MV-4-11 (cell line): ENCODE measurements at regions not wholly inside any gene's neighbourhood (a gene's known extent, or its start where the extent isn't known, plus 50 kb on each side); places are given as distances from the start of the nearest gene placed in this dataset.
"Not testable (repeated sequence)": the region's sequence is repeated elsewhere in the genome, so short reads cannot be mapped to it uniquely, and the experiment has no call there.

Source experiments
- DNase-seq: peaks from one replicate; lab custom pipeline; 2025; lab: John Stamatoyannopoulos, UW

DNA sequence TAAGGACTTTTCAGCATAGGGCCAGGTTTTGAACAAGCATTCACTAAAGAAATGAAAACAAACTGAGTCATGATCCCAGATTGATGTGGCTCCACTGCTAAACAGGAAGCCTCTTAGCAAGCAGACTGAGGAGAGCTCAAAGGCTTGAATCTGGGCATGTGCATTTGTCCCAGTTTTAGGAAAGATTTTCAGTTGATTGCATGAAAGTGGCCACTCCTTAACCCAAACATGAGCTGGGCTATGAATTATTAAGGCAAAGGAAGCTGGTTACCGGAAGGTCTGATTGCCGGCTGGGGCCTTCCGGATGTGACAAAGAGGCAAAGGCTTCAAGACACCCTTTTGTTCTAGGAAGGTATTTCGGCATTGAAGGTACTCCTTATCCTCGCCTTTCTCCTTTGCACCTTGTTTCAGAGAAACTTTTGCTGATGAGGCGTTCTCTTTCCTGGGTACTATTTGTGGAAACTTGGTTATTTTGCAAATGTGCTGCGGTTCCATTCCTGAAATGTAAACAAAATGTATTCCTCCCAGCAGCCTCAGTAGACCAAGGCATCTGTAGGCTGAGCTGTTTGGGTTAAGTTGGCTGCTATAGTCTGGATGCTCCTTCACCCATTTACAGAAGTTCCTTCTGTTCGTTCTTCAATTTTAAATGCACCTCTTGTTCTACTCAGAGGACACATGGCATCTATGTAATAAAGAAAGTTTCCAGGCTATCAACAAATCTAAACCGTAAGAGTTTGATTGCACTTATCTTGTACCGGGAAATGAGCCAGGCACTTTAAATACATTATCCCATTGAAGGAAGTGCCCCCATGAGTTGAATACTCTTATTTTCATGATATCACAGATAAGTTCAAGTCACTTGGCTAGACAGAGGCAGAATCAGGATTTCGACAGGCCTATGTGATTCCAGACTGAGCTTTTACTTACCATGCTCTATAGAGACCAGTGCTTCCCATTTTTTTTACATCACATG, 115.6 kb upstream of the METAP2 start:
- no peak for DNase-seq

DNA sequence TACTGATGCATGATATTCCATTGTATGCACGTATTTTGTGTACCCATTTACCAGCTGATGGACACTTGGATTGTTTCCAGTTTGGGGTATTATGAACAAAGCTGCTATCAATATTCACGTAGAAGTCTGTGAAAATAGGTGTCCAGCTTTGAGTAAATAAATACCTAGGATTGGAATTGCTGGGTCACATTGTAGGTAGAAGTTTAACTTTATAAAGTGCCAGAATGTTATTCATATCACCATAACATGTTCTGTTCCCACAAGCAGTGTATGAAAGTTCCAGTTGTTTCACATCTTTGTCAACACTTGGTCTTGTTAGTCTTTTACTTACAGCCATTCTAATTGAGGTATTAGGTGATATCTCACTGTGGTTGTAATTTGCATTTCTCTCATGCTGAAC, 108.0 kb upstream of the METAP2 start:
- DNase-seq = no peak

DNA sequence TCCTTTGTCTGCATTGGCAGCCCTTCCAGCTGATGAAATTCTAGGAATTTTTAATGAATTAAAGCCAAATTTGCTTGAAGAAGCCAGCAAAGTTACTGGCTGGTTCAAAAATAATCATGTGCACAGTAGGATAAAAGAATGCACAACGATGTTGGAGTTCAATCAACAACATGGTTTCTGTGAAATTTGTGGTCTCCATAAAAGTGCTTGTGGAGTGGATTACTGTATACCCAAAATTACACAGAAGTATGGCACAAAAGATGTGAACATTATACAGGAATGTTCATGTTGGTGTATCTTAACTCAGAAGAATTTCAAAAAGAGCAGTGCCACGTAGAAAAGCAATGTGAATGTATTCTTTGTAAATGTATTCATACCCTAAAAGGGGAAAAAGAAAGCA, 105.0 kb upstream of the METAP2 start:
- DNase-seq = no peak

DNA sequence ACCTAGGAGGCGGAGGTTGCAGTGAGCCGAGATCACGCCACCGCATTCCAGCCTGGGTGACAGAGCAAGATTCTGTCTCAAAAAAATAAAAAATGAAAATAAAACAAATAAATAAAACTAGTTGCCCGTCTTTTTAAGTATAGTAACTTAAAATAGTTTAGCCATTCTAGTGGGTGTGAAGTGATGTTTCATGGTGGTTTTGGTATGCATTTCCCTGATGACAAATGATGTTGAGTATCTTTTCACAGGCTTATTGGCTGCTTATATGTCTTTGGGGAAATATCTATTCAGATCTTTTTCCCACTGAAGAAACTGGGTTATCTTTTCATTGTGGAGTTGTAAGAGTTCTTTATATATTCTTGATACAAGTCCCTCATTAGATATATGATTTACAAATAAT, 102.4 kb upstream of the METAP2 start:
- no peak for DNase-seq

DNA sequence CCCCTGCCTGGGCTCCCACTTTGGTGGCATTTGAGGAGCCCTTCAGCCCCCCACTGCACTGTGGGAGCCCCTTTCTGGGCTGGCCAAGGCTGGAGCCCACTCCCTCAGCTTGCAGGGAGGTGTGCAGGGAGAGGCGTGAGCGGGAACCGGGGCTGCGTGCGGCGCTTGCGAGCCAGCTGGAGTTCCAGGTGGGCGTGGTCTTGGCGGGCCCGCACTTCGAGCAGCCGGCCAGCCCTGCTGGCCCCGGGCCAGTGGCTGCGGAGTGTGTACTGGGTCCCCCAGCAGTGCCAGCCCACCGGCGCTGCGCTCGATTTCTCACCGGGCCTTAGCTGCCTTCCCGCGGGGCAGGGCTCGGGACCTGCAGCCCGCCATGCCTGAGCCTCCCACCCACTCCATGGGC, 94.5 kb upstream of the METAP2 start:
- not testable (repeated sequence) for DNase-seq

DNA sequence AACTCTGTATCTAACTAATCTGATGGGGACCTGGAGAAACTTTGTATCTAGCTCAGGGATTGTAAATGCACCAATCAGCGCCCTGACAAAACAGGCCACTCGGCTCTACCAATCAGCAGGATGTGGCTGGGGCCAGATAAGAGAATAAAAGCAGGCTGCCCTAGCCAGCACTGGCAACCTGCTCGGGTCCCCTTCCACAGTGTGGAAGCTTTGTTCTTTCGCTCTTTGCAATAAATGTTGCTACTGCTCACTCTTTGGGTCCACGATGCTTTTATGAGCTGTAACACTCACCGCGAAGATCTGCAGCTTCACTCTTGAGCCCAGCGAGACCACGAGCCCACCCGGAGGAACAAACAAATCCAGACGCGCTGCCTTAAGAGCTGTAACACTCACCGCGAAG, 93.6 kb upstream of the METAP2 start:
- DNase-seq = not testable (repeated sequence)

DNA sequence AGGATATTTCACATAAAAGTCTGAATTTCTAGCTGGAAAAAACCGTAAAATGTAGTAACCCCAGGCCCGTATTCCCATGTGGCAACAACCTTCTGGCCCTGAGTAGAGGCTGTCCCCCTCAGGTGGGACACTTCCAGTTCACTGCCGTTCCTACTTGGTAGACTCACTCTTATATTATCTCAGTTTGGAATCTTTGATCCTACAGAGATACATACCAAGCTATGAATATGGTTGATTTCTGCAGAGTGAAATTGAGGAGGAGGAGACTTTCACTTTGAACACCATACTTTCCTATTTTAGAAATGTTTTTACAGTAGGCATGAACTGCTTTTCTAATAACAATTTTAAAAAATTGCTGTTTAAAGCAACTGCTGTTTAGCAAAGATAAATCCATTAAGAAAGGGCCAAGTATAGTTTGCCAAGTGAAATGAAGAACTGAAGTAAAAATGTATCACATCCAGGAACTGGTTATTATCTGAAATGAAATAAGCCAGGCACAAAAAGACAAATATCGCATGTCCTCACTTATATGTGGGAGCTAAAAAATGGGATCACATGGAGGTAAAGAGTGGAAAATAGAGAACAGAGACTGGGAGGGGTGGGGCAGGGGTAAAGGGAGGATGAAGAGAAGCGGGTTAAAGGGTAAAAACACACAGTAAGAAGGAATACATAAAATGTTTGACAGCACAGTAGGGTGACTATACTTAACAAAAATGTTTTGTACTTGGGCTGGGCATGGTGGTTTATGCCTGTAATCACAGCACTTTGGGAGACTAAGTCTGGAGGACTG, 92.8 kb upstream of the METAP2 start:
- DNase-seq = no peak

DNA sequence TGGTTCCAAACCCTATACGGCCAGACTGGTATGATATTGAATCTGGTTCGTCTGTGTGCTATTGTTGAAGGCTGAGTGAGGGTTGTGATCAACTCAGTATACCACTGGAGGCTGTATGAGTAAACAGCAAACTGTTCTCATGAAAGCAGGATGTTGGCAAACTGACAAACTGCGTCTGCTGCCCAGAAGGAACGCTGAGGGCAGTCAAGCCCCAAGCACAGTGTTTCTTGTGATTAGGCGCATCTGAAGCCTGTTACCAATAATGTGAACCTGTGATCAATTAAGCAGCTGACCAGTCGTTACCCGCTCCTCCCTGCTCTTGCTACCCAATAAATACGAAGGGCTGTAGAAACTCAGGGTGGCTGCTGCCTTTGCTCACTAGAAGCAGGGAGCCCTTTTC, 90.0 kb upstream of the METAP2 start:
- not testable (repeated sequence) for DNase-seq

DNA sequence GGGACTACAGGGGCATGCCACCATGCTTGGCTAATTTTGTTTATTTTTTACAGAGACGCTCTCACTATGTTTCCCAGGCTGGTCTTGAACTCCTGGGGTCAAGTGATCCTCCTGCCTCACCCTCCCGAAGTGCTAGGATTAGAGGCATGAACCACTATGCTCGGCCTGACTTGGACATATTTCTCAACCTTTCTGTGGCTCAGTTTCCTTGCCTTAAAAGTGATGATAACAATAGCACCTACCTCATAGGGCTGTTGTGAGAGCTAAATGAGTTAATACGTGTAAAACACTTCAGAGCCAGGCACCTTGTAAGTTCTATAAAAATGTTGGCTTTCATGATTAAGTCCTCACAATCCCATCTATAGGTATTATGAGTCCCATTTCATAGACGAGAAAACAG, 89.2 kb upstream of the METAP2 start:
- DNase-seq = no peak

DNA sequence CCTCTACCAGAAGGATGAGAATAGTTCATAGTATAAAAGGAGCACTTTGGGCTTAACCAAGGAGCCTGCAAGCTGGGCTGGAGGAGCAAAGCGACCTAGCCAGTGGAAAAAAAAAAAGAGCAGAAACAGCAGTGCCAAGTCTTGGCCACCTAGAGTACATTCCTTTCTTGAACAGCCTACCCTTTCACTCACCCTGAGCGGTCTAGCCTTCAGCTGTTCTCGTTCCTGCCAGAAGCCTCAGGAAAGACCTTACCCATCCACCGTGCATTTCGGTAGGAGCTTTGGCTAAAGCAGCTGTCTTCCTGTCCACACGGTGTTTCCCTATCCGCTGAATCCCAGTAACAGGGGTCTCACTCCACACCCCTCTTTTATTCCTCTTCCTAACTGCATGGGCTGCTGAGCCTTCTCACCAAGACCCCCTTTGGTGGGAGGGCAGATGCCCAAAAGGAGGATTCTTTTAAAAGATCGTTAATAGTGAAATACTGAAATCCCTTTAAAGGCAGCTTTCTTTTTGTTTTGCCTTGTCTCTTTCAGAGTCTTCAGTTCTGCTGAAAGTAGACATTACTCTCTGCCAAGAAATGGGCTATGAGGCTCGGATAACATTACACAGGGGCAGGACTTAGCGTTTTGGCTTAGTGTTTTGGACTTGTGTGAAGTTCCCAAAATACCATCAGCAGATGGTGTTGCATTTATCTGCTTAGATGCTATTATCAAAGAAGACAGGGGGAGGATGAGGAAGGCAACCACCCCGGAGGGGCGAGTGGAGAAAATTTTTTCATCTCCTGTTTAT, 88.5 kb upstream of the METAP2 start:
- no peak for DNase-seq

DNA sequence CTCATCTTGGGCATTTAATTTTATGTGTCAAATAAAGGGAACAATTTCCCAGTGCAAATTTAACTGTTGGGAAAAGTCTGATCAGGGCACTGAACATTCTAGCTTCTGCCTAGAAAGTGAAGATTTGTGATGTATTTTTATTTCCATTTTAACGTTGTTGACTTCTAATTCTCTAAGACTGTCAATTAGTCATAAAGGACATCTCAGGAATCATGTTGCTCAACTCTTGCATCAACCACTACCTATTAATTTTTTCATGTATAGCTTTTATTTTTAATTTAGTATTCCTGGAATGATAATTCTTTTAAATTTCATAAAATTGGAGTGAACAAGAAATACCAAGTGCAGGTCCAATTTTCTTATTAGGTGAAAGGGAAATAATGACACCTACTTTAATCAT, 87.9 kb upstream of the METAP2 start:
- DNase-seq = no peak

DNA sequence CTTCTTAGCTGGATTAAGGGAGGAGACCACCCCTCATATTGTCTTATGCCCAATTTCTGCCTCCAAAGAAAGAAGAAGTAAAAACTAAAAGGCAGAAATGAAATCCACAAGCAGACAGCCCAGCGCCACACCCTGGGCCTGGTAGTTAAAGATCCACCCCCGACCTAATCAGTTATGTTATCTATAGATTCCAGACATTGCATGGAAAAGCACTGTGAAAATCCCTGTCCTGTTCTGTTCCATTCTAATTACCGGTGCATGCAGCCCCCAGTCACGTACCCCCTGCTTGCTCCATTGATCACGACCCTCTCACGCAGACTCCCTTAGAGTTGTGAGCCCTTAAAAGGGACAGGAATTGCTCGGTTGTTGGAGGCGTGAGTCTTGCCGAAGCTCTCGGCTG, 85.7 kb upstream of the METAP2 start:
- DNase-seq = not testable (repeated sequence)

DNA sequence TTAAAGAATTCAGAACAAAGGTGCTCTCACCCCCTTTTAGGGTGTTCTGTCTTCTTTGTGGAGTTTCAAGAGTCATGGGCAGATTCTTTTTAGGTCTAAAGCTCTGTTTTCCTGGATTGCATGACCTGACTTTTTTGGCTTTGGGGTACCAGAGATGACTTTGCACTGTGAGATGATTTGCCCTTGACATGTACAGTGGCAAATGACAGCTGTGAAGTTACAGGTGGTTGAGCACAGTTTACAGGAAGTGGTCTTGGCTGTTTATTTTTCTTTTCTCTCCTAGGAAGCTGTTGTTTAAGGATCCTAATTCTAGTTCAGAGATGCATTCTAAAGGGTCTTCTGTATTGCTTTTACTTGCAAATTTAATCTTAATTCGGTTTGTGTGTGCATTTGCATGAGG, 83.8 kb upstream of the METAP2 start:
- DNase-seq = no peak

DNA sequence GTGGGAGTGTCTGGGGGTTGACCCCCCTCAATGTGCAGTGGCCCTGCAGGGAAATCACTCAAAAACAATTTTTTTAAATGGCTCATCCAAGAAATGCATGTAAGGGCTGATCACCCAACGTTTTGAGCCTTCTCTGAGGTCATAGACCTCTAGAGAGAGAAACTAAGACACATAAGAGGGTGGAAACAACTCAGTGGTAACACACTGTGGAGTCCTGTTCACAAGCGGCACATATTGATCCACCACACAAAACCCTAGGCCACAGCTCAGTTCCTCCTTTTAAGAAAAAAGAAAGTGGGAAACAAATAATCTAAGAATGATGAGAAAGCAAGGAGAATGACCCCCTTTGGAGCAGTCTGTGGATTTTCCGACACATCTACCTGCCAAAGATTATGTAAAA, 83.0 kb upstream of the METAP2 start:
- DNase-seq = peak; percentile 45

DNA sequence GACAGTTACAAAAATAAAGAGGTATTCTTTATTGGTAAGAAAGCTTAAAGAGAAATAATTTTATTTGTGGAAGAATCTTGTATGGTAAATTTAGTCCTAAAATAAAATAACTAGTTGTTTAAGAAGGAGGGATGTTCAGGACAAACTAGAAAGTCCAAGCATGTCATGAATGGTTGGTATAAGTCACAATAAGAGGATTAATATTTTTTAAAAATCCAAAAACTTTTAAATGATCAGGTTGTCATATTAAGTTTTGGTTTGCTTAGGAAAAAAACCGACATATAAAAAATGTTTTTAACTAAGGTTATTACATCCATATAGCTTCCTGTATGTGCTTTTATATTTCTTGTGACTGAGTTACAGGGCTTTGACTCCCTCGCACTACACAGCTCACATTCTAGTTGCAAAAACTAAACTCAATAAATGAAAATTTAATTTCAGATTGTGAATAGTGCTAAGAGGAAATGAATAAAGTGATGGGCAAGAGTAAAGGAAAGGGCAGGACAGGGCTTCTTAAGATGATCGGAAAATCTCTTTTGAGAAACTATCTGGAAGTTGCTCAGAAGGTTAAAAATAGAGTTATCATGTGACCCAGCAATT, 80.7 kb upstream of the METAP2 start:
- DNase-seq = no peak

DNA sequence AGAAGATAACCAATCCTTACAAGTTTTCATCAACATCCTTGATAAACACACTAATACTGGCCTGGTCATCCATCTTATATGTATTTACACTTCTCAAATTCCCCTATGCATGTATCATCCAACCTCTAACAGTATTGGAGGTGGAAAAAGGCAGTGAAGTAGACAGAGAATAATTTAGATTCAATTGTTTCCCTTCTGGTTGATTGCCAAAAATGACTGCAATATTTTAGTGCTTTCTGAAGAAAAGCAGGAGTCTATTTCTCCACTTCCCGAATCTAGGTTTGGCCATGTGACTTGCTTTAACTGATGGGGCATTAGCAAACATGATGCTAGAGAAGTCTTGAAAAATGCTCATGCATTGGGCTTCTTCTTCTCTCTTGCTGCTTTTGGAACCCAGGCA, 78.3 kb upstream of the METAP2 start:
- DNase-seq = no peak

DNA sequence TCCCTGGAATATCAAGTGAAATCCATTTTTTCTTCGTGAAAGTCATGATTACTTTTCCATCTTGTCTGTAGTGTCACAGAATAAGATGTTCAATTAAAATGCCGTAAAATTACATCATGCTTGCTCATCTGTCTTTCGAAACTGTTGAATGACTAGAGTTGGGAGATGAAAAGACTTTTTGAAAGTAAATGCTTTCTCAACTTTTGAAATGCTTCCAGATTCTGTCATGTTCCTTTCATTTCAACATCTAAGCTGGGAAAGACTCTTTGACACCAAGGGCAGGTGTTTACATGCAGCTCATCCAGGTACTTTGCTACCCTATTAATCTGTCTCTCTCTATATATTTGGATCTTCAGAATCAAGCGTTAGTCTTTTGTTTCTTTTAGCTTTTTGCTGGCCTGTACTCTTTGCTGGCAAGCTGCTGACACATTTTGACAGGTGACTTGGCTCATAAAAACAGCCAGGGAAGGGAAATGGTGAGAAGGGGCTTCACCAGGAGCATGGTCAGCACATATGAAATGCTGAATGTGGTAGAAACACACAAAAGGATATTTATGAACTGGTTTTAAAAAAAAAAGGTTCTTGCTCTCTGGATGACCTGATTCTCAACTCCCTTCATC, 77.0 kb upstream of the METAP2 start:
- DNase-seq = no peak

DNA sequence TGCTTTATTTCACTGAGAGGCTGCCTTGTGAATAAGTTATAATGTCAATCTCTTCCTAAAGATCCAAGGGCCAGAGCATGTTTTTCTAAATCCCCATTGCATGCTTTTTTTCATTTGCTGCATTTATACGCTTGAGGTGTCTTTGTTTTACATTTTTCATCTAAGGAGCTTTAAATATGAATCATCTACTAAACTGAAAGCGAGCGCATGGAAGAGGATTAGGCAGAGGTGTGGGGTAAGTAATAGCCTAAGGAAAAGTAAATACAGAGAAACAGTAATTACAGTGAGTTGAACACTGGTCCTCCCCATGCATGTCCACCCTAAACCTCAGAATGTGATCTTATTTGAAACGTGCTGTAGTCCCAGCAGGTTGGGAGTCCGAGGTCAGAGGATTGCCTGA, 76.4 kb upstream of the METAP2 start:
- DNase-seq = no peak

DNA sequence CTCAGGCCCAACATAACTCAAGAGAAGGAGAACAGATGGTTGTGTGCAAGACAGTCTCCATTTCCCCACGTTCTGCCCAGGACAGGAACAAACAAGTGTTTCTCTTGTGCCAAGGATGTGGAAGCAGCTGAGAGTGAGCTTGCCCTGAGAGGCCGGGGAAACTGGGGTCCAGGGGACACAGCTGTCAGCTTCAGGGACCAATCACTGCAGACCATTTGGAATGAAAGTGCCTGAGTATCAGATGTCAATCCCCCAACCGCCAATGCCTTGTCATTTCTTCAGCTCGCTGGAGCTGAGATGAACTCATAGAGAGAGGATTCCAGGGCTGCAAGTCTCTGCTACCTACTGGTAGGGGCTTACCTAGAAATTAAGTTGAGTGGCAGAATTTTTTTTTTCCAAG, 71.9 kb upstream of the METAP2 start:
- no peak for DNase-seq

DNA sequence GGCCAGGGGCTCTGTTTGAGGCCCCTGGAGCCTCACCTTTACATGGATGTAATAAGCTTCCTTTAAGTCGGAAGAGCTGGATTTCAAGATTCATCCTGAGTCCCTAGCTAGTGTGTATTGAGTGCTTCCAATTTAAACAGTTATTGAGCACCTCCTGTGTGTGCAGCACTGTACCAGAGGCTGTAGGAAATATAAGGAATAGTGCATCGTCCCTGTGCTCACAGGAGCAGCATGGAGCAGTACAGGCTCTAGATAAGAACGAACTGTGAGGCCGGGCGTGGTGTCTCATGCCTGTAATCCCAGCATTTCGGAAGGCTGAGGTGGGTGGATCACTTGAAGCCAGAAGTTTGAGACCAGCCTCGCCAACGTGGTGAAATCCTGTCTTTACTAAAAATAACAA, 65.8 kb upstream of the METAP2 start:
- DNase-seq = no peak

DNA sequence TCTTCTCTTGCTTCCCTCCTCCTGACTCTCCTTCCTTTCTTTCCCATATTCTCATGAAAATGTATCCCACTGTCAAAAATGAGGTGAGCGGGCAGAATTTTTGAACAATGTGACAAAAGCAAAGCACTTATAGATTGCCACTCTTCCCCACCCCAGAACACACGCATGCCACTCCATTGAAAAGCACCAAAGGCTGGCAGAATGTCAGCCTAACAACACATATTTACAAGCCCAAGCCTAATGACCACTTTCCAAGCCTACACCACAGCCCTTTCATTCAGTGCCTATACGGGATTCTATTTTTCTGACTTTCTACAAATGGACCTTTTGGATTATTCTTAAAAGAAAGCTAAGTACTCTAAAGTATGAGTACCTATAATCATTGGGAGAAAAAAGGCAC, 62.9 kb upstream of the METAP2 start:
- DNase-seq = no peak

DNA sequence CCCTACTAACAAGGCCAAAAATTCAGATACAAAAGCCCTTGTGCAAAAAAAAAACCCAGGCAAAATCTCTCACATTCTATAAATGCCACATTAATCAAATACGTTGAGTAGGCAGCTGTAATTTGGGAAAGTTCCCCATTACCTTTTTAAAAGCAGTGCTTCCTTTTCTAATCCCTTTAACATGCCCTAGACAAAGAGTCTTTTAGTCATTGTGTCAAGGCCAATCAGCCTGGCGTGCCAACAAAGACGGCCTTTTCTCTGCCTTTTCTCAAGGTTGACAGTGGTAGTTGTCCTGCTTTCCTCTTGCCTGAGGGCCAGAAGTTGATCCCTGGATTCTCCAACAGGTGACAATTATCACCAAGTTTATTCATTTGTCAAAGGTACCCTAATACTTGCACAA, 62.5 kb upstream of the METAP2 start:
- no peak for DNase-seq
